GM21515 (cell line): ENCODE measurements at regions not wholly inside any gene's neighbourhood (a gene's known extent, or its start where the extent isn't known, plus 50 kb on each side); places are given as distances from the start of the nearest gene placed in this dataset.
"Not testable (repeated sequence)": the region's sequence is repeated elsewhere in the genome, so short reads cannot be mapped to it uniquely, and the experiment has no call there.

Experiments
- ATAC-seq: cut with Tn5 transposase; IDR thresholded peaks from one replicate; pipeline ENCODE4 v1.9.1; 2021; ENCODE audit not compliant: unreplicated experiment

GRCh38 chr18:60209042-60209441 is 163.5 kb downstream of the MC4R start:
- no peak for ATAC-seq

GRCh38 chr18:60202708-60203107 is 169.9 kb downstream of the MC4R start:
- ATAC-seq: no peak

GRCh38 chr18:60200558-60200957 is 172.0 kb downstream of the MC4R start:
- ATAC-seq: no peak

- ATAC-seq: no peak
These were observed 173.1 kb downstream of the MC4R start for GRCh38 chr18:60199505-60199904.

- no peak for ATAC-seq
These were observed 174.7 kb downstream of the MC4R start for GRCh38 chr18:60197671-60198462.

GRCh38 chr18:60196836-60197606 is 175.6 kb downstream of the MC4R start:
- no peak for ATAC-seq

- no peak for ATAC-seq
These were observed 178.8 kb downstream of the MC4R start for GRCh38 chr18:60193780-60194179.

GRCh38 chr18:60191926-60192325 is 180.6 kb downstream of the MC4R start:
- ATAC-seq: no peak

- ATAC-seq: no peak
These were observed 182.7 kb downstream of the MC4R start for GRCh38 chr18:60189856-60190255.

GRCh38 chr18:60188958-60189357 is 183.6 kb downstream of the MC4R start:
- no peak for ATAC-seq

GRCh38 chr18:60182223-60182622 is 190.4 kb downstream of the MC4R start:
- ATAC-seq: no peak

- no peak for ATAC-seq
These were observed 191.9 kb downstream of the MC4R start for GRCh38 chr18:60180671-60181070.

GRCh38 chr18:60178224-60178623 is 194.4 kb downstream of the MC4R start:
- not testable (repeated sequence) for ATAC-seq

- ATAC-seq: no peak
These were observed 196.3 kb downstream of the MC4R start for GRCh38 chr18:60176259-60176658.

- no peak for ATAC-seq
These were observed 197.7 kb downstream of the MC4R start for GRCh38 chr18:60174832-60175231.

- no peak for ATAC-seq
These were observed 200.5 kb downstream of the MC4R start for GRCh38 chr18:60172030-60172429.

- no peak for ATAC-seq
These were observed 209.0 kb downstream of the MC4R start for GRCh38 chr18:60163622-60164021.

- no peak for ATAC-seq
These were observed 210.2 kb downstream of the MC4R start for GRCh38 chr18:60162388-60162787.

GRCh38 chr18:60157810-60158209 is 214.8 kb downstream of the MC4R start:
- ATAC-seq: no peak

GRCh38 chr18:60153376-60153775 is 219.2 kb downstream of the MC4R start:
- ATAC-seq: no peak

- no peak for ATAC-seq
These were observed 223.3 kb downstream of the MC4R start for GRCh38 chr18:60149316-60149715.

- ATAC-seq: no peak
These were observed 225.3 kb downstream of the MC4R start for GRCh38 chr18:60147323-60147722.
